Inflammatory macrophage (primary cell): ENCODE measurements at regions not wholly inside any gene's neighbourhood (a gene's known extent, or its start where the extent isn't known, plus 50 kb on each side); places are given as distances from the start of the nearest gene placed in this dataset.

Experiments used
- DNase-seq, 2 donors: peaks; one replicate each; pipeline ENCODE4 v3.0.0-alpha.2; 2020 to 2022

- DNase-seq = no peak
These were observed 301.4 kb upstream of the UBE2E2 start for GRCh38 chr3:22901684-22902083.

- DNase-seq = peak; percentile 59 to 65
These were observed 295.9 kb upstream of the UBE2E2 start for GRCh38 chr3:22907161-22907780.

GRCh38 chr3:22907796-22908195, 295.3 kb upstream of the UBE2E2 start:
- DNase-seq = no peak

GRCh38 chr3:22908989-22909507, 294.1 kb upstream of the UBE2E2 start:
- DNase-seq = no peak

- DNase-seq = no peak
These were observed 286.2 kb upstream of the UBE2E2 start for GRCh38 chr3:22916933-22917332.

GRCh38 chr3:22920006-22920405, 283.1 kb upstream of the UBE2E2 start:
- DNase-seq = no peak

- peak in 1 of 2 donors; percentile 17 for DNase-seq
These were observed 280.8 kb upstream of the UBE2E2 start for GRCh38 chr3:22922317-22922716.

GRCh38 chr3:22923711-22924110, 279.4 kb upstream of the UBE2E2 start:
- no peak for DNase-seq

GRCh38 chr3:22928216-22929110, 274.7 kb upstream of the UBE2E2 start:
- no peak for DNase-seq

GRCh38 chr3:22933051-22933840, 269.9 kb upstream of the UBE2E2 start:
- DNase-seq = no peak

GRCh38 chr3:22933841-22934116, 269.3 kb upstream of the UBE2E2 start:
- no peak for DNase-seq

- DNase-seq = no peak
These were observed 268.1 kb upstream of the UBE2E2 start for GRCh38 chr3:22935040-22935439.

- DNase-seq = no peak
These were observed 265.6 kb upstream of the UBE2E2 start for GRCh38 chr3:22937536-22937935.

GRCh38 chr3:22938739-22939138, 264.4 kb upstream of the UBE2E2 start:
- DNase-seq = no peak

- no peak for DNase-seq
These were observed 263.8 kb upstream of the UBE2E2 start for GRCh38 chr3:22939349-22939748.

- DNase-seq = no peak
These were observed 262.8 kb upstream of the UBE2E2 start for GRCh38 chr3:22940285-22940684.

- no peak for DNase-seq
These were observed 260.1 kb upstream of the UBE2E2 start for GRCh38 chr3:22942981-22943380.

- no peak for DNase-seq
These were observed 255.3 kb upstream of the UBE2E2 start for GRCh38 chr3:22947851-22948250.

- no peak for DNase-seq
These were observed 251.2 kb upstream of the UBE2E2 start for GRCh38 chr3:22951910-22952309.

GRCh38 chr3:22952860-22953259, 250.3 kb upstream of the UBE2E2 start:
- no peak for DNase-seq

- peak; percentile 74 to 82 for DNase-seq
These were observed 243.5 kb upstream of the UBE2E2 start for GRCh38 chr3:22959593-22959992.

- DNase-seq = peak; percentile 62 to 65
These were observed 242.8 kb upstream of the UBE2E2 start for GRCh38 chr3:22960105-22960984.
